ENCODE measurements at regions not wholly inside any gene's neighbourhood (a gene's known extent, or its start where the extent isn't known, plus 50 kb on each side); places are given as distances from the start of the nearest gene placed in this dataset.

- Mint-ChIP-seq H3K4me1 (ENCODE audit: low read depth) (no peaks in the 10 kb centered on the region), H3K36me3 (ENCODE audit: low read depth) (no peaks in the 10 kb centered on the region), H3K4me3 (ENCODE audit: unreplicated experiment) (no peak overlapping the region), H3K27me3 (ENCODE audit: low read depth) (peaks cover 4% of the 10 kb centered on the region), H3K9me3 (ENCODE audit: low read depth) (peaks cover 3% of the 10 kb centered on the region), H3K27ac (ENCODE audit: unreplicated experiment) (no peak overlapping the region)
- TF ChIP-seq, protein P1, sequence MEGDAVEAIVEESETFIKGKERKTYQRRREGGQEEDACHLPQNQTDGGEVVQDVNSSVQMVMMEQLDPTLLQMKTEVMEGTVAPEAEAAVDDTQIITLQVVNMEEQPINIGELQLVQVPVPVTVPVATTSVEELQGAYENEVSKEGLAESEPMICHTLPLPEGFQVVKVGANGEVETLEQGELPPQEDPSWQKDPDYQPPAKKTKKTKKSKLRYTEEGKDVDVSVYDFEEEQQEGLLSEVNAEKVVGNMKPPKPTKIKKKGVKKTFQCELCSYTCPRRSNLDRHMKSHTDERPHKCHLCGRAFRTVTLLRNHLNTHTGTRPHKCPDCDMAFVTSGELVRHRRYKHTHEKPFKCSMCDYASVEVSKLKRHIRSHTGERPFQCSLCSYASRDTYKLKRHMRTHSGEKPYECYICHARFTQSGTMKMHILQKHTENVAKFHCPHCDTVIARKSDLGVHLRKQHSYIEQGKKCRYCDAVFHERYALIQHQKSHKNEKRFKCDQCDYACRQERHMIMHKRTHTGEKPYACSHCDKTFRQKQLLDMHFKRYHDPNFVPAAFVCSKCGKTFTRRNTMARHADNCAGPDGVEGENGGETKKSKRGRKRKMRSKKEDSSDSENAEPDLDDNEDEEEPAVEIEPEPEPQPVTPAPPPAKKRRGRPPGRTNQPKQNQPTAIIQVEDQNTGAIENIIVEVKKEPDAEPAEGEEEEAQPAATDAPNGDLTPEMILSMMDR (IDR thresholded peaks at IDR 0.05), result no peak
- DNase-seq (ENCODE audit: low spot score), result no peak
Measured at GRCh38 chr15:37856109-37856508, 78.3 kb upstream of the TMCO5A start.

DNA sequence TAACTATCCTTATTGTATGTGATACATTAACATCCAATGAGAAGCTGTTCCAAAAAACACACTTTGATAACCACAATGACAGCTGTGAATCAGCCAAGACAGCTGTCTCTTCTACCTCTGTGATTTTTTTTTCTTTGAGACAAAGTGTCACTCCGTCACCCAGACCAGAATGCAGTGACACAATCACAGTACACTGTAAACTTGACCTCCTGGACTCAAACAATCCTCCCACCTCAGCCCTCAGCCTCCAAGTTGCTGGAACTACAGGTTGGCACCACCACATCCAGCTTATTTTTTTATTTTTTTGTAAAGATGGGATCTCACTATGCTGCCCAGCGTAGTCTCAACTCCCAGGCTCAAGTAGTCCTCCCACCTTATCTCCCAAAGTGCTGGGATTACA lies 73.5 kb upstream of the TMCO5A start:
- no peak for DNase-seq (ENCODE audit: low spot score)
- H3K27me3 Mint-ChIP-seq (ENCODE audit: low read depth), result peaks cover 5% of the 10 kb centered on the region
- TF ChIP-seq, protein P1 (IDR thresholded peaks at IDR 0.05), result no peak
- H3K36me3 Mint-ChIP-seq (ENCODE audit: low read depth), result no peaks in the 10 kb centered on the region
- H3K9me3 Mint-ChIP-seq (ENCODE audit: low read depth), result peaks cover 10% of the 10 kb centered on the region
- H3K4me1 Mint-ChIP-seq (ENCODE audit: low read depth), result no peaks in the 10 kb centered on the region
- no peak overlapping the region for H3K4me3 Mint-ChIP-seq (ENCODE audit: unreplicated experiment)
- H3K27ac Mint-ChIP-seq (ENCODE audit: unreplicated experiment), result no peak overlapping the region

- no peak for DNase-seq (ENCODE audit: low spot score)
- Mint-ChIP-seq H3K27me3 (ENCODE audit: low read depth) (peaks cover 17% of the 10 kb centered on the region), H3K36me3 (ENCODE audit: low read depth) (peaks cover 1% of the 10 kb centered on the region), H3K27ac (ENCODE audit: unreplicated experiment) (no peak overlapping the region), H3K9me3 (ENCODE audit: low read depth) (peaks cover 10% of the 10 kb centered on the region), H3K4me3 (ENCODE audit: unreplicated experiment) (no peak overlapping the region), H3K4me1 (ENCODE audit: low read depth) (no peaks in the 10 kb centered on the region)
- TF ChIP-seq, protein P1 (IDR thresholded peaks at IDR 0.05), result no peak
Measured at GRCh38 chr15:37865687-37866086, 68.8 kb upstream of the TMCO5A start.

DNA sequence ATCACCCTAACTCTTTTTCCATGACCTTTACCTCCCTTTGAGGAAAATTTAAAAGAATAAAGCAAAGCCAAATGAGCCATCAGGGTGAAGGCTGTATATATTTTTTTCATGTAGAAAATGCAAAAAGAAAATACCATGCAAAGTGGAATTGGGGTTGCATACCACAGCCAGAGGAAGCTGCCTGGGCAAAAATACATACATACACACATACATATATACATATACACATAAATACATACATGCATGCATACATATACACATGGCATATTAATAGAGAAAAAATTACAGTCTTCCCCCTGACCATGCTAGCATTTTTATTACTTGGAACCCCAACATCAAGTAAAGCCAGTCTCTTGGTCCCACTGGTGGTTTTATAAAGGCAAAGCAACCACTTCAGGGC lies 63.7 kb upstream of the TMCO5A start:
- no peak overlapping the region for H3K4me3 Mint-ChIP-seq (ENCODE audit: unreplicated experiment)
- H3K9me3 Mint-ChIP-seq (ENCODE audit: low read depth), result no peaks in the 10 kb centered on the region
- H3K4me1 Mint-ChIP-seq (ENCODE audit: low read depth), result no peaks in the 10 kb centered on the region
- TF ChIP-seq, protein P1 (IDR thresholded peaks at IDR 0.05), result no peak
- DNase-seq (ENCODE audit: low spot score), result no peak
- H3K27ac Mint-ChIP-seq (ENCODE audit: unreplicated experiment), result no peak overlapping the region
- peaks cover 1% of the 10 kb centered on the region for H3K36me3 Mint-ChIP-seq (ENCODE audit: low read depth)
- peaks cover 13% of the 10 kb centered on the region for H3K27me3 Mint-ChIP-seq (ENCODE audit: low read depth)

GRCh38 chr15:37872661-37873060 lies 61.8 kb upstream of the TMCO5A start:
- DNase-seq (ENCODE audit: low spot score), result no peak
- Mint-ChIP-seq H3K27me3 (ENCODE audit: low read depth) (peaks cover 6% of the 10 kb centered on the region), H3K4me3 (ENCODE audit: unreplicated experiment) (no peak overlapping the region), H3K27ac (ENCODE audit: unreplicated experiment) (no peak overlapping the region), H3K4me1 (ENCODE audit: low read depth) (peaks cover 10% of the 10 kb centered on the region), H3K9me3 (ENCODE audit: low read depth) (no peaks in the 10 kb centered on the region), H3K36me3 (ENCODE audit: low read depth) (no peaks in the 10 kb centered on the region)
- TF ChIP-seq, protein P1 (IDR thresholded peaks at IDR 0.05), result no peak

All from chondrocyte (in vitro differentiated cells).